T follicular helper cell (primary cell): ENCODE measurements at regions not wholly inside any gene's neighbourhood (a gene's known extent, or its start where the extent isn't known, plus 50 kb on each side); places are given as distances from the start of the nearest gene placed in this dataset.
"Not testable (repeated sequence)": the region's sequence is repeated elsewhere in the genome, so short reads cannot be mapped to it uniquely, and the experiment has no call there.

Experiments used
- DNase-seq: peaks from one replicate; pipeline ENCODE4 v3.0.0-alpha.2; 2020; ENCODE audit warnings: low read depth

DNA sequence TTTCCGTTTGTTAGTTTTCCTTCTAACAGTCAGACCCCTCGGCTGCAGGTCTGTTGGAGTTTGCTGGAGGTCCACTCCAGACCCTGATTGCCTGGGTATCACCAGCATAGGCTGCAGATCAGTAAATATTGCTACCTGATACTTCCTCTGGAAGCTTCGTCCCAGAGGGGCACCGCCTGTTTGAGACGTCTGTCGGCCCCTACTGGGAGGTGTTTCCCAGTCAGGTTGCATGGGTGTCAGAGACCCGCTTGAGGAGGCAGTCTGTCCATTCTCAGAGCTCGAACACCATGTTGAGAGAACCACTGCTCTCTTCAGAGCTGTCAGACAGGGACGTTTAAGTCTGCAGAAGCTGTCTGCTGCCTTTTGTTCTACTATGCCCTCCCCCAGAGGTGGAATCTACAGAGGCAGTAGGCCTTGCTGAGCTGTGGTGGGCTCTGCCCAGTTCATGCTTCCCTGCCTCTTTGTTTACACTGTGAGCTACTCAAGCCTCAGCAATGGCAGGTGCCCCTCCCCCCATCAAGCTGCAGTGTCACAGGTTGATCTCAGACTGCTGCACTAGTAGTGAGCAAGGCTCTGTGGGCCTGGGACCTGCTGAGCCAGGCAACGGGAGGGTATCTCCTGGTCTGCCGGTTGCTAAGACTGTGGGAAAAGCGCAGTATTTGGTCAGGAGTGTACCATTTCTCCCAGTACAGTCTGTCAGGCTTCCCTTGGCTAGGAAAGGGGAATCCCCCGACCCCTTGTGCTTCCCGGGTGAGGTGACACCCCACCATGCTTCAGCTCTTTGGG, 74.4 kb upstream of the TOP3B start:
- not testable (repeated sequence) for DNase-seq

- not testable (repeated sequence) for DNase-seq
Measured at GRCh38 chr22:22052548-22053139, 70.1 kb upstream of the TOP3B start.

DNA sequence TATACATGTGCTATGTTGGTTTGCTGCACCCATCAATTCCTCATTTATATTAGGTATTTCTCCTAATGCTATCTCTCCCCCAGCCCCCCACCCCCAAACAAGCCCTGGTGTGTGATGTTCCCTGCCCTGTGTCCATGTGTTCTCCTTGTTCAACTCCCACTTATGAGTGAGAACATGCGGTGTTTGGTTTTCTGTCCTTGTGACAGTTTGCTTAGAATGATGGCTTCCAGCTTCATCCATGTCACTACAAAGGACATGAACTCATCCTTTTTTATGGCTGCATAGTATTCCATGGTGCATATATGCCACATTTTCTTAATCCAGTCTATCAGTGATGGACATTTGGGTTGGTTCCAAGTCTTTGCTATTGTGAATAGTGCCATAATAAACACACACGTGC, 68.4 kb upstream of the TOP3B start:
- not testable (repeated sequence) for DNase-seq

DNA sequence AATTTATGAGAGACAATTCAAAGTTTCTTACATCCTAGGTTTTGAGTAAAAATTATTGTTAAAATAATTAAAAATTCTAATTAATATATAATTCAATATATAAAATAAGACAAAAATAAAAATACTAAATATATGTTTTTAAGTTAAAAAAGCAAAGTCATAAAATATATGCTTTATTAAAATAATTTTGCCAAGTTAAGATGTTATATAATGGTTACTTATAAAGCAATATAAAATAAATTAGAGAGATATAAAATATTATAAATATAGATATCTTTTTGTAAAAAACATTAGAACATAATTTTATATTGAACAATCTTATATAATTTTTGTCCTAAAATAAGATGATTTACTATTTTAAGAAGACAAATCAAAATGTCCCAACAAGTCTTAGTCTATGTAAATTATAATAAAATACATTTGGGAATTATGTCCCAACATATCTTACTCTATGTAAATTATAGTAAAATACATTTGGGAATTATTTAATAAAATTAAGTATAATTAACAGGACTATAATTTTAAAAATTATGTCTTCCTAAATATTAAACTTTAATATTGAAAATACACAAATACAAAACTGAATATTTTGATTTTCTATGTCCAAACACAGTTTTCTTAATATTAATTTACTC, 67.7 kb upstream of the TOP3B start:
- DNase-seq: no peak

- DNase-seq: no peak
Measured at GRCh38 chr22:22049684-22050083, 67.1 kb upstream of the TOP3B start.

DNA sequence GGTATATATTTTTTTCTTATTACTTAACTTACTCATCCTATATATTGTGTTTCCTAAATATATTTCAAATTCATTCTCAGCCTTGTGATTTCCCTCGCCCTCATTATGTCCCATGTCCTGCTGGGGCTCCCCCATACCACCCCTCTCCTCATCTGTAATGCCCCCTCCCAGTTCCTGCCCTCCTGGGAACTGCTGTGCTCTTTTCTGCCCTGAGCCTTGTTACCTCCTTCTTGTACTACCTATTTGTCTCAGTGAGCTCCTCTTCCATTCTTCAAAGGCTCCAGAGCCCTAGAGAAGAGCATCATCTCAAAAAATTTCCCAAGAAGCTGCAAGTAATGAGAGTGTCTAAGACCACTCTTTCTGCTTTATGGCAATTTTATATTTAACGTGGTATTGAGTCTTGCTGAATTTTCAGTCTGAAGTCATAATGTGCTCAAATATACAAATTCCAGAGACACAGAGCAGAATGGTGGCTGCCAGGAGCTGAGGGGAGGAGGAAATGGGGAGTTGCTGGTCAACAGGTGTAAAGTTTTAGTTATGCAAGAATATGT, 66.5 kb upstream of the TOP3B start:
- no peak for DNase-seq

- no peak for DNase-seq
Measured at GRCh38 chr22:22048318-22048942, 65.8 kb upstream of the TOP3B start.

DNA sequence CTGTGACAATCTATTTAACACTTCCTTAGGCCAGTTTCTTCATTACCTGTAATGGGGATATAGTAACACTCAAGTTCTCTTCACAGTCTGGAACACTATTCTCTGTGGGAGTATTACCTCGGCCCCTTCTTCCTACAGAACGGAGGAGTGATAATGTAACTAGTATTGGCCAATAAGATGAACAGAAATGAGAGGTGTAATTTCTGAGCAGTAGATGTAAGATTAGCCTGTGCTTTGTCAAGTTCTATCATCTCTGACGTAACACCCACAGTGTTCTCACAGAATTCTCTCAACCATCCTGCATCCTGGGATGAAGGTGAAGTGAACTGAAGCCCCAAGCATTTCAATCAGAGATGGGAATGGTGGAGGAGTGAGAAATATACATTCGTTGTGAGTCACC, 65.2 kb upstream of the TOP3B start:
- DNase-seq: no peak

DNA sequence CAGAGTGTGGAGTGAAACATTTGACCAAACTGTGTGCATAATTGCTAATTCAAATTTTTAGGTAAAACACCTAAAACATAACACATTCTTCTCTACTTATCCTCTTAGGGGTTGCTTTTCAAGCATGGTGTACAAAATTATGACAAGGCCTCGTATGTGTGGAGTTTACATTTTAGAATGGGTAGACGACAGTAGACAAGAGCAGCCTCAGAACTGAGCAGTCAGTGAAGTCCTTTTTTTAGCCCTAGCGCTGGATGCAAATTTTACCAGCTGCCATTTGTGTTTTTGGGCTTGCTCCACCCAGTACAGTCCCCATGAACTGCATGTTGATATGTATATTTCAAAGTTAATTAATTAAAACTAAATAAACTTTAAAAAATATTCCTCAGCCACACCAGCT, 64.7 kb upstream of the TOP3B start:
- DNase-seq: no peak

- DNase-seq: no peak
Measured at GRCh38 chr22:22046370-22046769, 63.8 kb upstream of the TOP3B start.

DNA sequence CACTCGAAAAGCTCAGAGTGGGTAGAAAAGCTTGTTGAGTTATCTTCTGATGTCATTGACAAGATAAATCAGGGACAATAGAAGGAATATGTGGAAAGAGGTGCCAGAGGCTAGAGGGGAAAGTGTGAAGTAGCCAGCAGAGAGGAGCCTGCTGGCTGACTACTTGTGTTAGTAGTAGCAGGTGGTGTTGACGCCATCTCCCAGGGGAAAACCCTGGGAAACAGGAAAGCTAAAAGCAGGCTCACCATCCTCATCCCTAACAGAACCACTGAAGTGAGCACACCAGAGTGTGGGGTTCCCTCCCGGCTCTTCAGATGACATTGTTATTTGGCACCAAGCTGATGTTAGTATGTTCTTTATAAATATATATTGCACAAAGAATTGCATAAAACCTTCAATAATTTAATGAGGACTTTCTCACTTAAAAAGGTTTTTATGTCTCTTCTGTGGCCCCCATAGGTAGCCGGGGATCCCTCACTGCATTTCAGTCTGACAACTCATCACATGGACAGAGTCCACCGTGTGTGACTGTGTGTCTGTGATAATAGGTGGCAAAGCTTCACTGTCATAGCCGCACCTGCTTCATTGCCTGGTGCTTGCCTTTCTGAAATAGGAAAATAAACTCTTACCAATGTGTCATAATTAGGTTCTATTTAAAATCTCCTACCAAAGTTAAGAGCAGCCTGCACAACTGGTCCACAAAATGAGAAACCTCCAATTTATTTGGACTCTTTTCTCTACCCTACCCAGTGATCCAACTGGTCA, 63.2 kb upstream of the TOP3B start:
- no peak for DNase-seq

DNA sequence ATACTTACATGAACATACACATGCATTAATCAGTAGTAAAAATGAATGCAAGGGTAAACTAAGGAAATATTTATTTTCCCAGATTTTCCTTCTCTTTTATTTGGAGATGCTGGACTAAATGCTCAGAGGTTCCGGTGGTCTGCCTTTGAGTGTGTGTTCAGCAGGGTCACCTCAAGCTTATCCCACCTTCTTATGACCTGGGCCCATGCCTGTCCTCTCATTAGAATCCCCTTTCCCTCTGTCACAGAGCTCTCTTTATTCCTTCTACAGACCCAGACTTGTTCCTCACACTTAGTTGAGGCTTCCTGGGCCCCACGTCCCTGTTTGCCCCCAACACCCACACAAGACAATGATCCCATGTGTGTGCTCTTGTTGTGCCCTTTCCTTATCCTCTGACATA, 61.6 kb upstream of the TOP3B start:
- no peak for DNase-seq

DNA sequence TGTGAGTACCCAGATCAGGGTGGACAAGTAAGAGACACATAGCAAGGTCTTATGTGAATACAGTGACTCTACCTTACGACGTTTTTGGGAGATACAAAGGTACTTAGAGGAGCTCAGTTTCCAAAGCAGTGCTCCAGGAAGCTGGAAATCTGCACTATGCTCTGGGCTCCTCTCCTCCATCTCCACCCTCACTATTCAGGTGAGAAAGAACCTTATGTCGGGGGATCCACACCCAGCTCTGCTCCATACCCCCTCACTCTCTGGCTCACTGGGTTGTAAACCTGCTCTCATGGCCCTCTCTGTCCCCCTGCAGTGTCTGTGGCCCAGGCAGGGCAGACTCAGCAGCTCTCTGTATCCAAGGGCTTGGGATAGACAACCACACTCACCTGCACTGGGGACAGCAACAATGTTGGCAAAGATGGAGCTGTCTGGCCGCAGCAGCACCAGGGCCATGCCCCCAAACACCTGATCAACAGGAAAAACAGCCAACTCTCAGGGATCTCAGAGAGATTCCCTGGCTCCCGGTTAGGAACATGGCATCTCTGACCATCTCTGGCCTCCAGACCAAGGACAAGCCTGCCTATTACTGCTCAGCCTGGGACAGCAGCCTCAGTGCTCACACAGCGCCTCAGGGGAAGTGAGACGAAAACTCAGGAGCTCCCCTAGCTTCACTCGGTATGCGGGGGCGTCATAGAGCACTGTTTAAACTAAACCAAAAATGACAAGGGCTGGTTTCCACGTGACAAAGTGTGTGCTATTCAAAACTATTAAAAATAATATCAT, 60.9 kb upstream of the TOP3B start:
- DNase-seq: no peak

GRCh38 chr22:22042599-22043295, 60.2 kb upstream of the TOP3B start:
- DNase-seq: no peak

DNA sequence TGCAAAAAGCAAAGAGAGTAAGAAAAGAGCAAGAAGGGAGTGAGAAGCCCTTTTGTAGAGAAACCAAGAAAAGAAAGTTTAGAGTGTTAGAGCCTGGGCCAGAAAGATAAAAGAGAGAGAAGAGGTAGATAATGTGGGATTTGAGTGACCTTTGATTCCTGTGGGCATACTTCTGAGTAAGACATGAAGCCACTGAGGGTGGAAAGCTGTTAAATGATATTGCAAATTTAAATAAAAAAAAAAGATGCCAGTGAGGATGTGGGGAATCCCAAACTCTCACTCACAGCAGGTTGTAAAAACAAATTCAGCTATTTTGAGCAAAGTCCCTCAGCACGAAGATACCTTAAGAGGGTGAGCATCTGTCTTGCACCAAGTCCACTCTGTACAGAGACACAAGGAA, 59.4 kb upstream of the TOP3B start:
- DNase-seq: no peak

DNA sequence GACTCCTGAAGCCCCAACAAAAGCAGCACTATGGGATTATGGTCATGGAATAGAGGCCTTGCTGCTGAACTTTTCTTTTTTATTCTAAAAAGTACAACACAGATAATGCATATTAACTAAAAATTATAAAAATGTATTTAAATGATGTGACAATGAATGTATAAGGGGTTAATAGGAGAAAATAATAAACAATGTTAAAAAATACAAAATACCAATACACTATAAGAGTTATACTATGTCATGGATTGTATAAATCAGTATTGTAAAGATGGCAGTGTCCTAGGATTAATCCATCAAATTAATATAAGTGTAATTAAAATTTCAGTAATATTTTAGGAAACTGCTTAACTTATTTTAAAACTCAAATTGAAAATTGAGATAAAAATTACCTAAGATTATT, 58.3 kb upstream of the TOP3B start:
- DNase-seq: no peak

- no peak for DNase-seq
Measured at GRCh38 chr22:22040472-22040871, 57.9 kb upstream of the TOP3B start.

GRCh38 chr22:22039286-22040074, 56.9 kb upstream of the TOP3B start:
- no peak for DNase-seq

GRCh38 chr22:22038178-22038880, 55.7 kb upstream of the TOP3B start:
- no peak for DNase-seq
